ENCODE measurements at regions not wholly inside any gene's neighbourhood (a gene's known extent, or its start where the extent isn't known, plus 50 kb on each side); places are given as distances from the start of the nearest gene placed in this dataset.

GRCh38 chr13:37303606-37304005, 198.1 kb upstream of the CSNK1A1L start:
- TF ChIP-seq POLR2A (IDR thresholded peaks at IDR 0.05; ENCODE audit: low read length), result no peak
- no peak for TF ChIP-seq GATA1 (IDR thresholded peaks at IDR 0.05; ENCODE audit: low read depth, low read length)
